Panc1 (cell line): ENCODE measurements at regions not wholly inside any gene's neighbourhood (a gene's known extent, or its start where the extent isn't known, plus 50 kb on each side); places are given as distances from the start of the nearest gene placed in this dataset.

Experiments used
- ATAC-seq: fragments of 200-7000 bp; cut with Tn5 transposase; 2 replicates; pipeline ENCODE4 v1.9.1; 2020; ENCODE audit warnings: mild to moderate bottlenecking, moderate library complexity
- BruUV-seq: library from RNA; stranded (reverse); fragments of 400-500 nt; replicated peaks from 2 replicates; lab custom pipeline; 2021; lab: Mats Ljungman, UMichigan
- CTCF ChIA-PET: fragments of 300-600 bp; sonication (Branson Sonifier 250); formaldehyde crosslinking; loops from one replicate; lab custom pipeline; 2022; ENCODE audit warnings: antibody characterized with exemption; lab: Charles Lee
- POLR2A ChIA-PET: fragments of 300-600 bp; sonication (Branson Sonifier 250); formaldehyde crosslinking; loops from one replicate; lab custom pipeline; 2022; ENCODE audit warnings: antibody characterized with exemption; lab: Charles Lee
- DNase-seq: peaks from one replicate; pipeline ENCODE4 v3.0.0-alpha.2; 2010; ENCODE audit warnings: low read depth, low spot score
- H3K27ac ChIP-seq: 2 replicates; pipeline ENCODE4 v1.5.1; 2011; ENCODE audit warnings: mild to moderate bottlenecking, low read length, inconsistent platforms
- H3K27me3 ChIP-seq: fragments of 200-500 bp; sonication (Bioruptor generic); 2 replicates; pipeline ENCODE4 v1.6.0; 2014; ENCODE audit warnings: low read length, inconsistent platforms; ENCODE audit not compliant: control insufficient read depth, insufficient read depth
- H3K36me3 ChIP-seq: fragments of 200-500 bp; sonication (Bioruptor generic); 2 replicates; pipeline ENCODE4 v1.5.1; 2014; ENCODE audit warnings: inconsistent platforms, mild to moderate bottlenecking, low read length, moderate library complexity; ENCODE audit not compliant: control insufficient read depth, insufficient read depth
- H3K4me1 ChIP-seq: 2 replicates; pipeline ENCODE4 v1.5.1; 2011; ENCODE audit warnings: inconsistent platforms, mild to moderate bottlenecking, low read length, moderate library complexity; ENCODE audit not compliant: control insufficient read depth, insufficient read depth
- H3K4me3 ChIP-seq, 2 experiments: 2 replicates each; pipeline ENCODE4 v1.5.1; 2011 to 2012; ENCODE audit warnings: low read depth in 2 of 2, low read length in 2 of 2, mild to moderate bottlenecking in 2 of 2, inconsistent platforms in 1 of 2, moderate library complexity in 1 of 2
- H3K9me3 ChIP-seq: fragments of 200-500 bp; sonication (Bioruptor generic); 2 replicates; pipeline ENCODE4 v1.5.1; 2014; ENCODE audit warnings: low read depth, mild to moderate bottlenecking, inconsistent platforms, low read length, moderate library complexity; ENCODE audit not compliant: control insufficient read depth, insufficient read depth
- CTCF ChIP-seq: fragments of 450-650 bp; IDR thresholded peaks from 2 replicates; pipeline ENCODE4 v1.5.1; 2017; ENCODE audit warnings: mild to moderate bottlenecking
- POLR2AphosphoS5 ChIP-seq: IDR thresholded peaks from 2 replicates; pipeline ENCODE4 v1.6.1; 2012; ENCODE audit warnings: mild to moderate bottlenecking, low read depth, low read length, moderate library complexity
- SIN3A ChIP-seq: IDR thresholded peaks from 2 replicates; pipeline ENCODE4 v1.6.1; 2012; ENCODE audit warnings: low read depth, mild to moderate bottlenecking, low read length, moderate library complexity, borderline replicate concordance; ENCODE audit not compliant: insufficient read depth
- TCF7L2 ChIP-seq: IDR thresholded peaks from 2 replicates; pipeline ENCODE4 v1.6.1; 2011; ENCODE audit warnings: mild to moderate bottlenecking, low read depth, low read length, inconsistent platforms
- in situ Hi-C: cut with HindIII; loops from 2 replicates; pipeline ENCODE4 v1.10.0; 2016; ENCODE audit warnings: low sequenced_read_pairs, low pct_unique_long_range_greater_than_20kb
- intact Hi-C: fragments of 100-400 bp; cut with micrococcal nuclease; formaldehyde crosslinking; loops from one replicate; pipeline ENCODE4 v1.10.0; 2022; ENCODE audit not compliant: unreplicated experiment
- TF ChIP-seq, protein P1 (sequence below), 2 experiments: IDR thresholded peaks; 2 replicates each; pipeline ENCODE4 v1.6.1; 2011 to 2012; ENCODE audit warnings: low read depth in 2 of 2, control low read depth in 1 of 2, low read length in 1 of 2, mild to moderate bottlenecking in 1 of 2, moderate library complexity in 1 of 2; ENCODE audit not compliant: insufficient read depth in 1 of 2

- no peak overlapping the region for H3K27ac ChIP-seq
- ChIA-PET POLR2A (no interaction called here), CTCF (no interaction called here)
- H3K36me3 ChIP-seq, result no peaks in the 10 kb centered on the region
- H3K4me1 ChIP-seq, result no peaks in the 10 kb centered on the region
- H3K9me3 ChIP-seq, result no peaks in the 10 kb centered on the region
- no peak for TF ChIP-seq POLR2AphosphoS5
- TF ChIP-seq TCF7L2, result no peak
- TF ChIP-seq, protein P1, sequence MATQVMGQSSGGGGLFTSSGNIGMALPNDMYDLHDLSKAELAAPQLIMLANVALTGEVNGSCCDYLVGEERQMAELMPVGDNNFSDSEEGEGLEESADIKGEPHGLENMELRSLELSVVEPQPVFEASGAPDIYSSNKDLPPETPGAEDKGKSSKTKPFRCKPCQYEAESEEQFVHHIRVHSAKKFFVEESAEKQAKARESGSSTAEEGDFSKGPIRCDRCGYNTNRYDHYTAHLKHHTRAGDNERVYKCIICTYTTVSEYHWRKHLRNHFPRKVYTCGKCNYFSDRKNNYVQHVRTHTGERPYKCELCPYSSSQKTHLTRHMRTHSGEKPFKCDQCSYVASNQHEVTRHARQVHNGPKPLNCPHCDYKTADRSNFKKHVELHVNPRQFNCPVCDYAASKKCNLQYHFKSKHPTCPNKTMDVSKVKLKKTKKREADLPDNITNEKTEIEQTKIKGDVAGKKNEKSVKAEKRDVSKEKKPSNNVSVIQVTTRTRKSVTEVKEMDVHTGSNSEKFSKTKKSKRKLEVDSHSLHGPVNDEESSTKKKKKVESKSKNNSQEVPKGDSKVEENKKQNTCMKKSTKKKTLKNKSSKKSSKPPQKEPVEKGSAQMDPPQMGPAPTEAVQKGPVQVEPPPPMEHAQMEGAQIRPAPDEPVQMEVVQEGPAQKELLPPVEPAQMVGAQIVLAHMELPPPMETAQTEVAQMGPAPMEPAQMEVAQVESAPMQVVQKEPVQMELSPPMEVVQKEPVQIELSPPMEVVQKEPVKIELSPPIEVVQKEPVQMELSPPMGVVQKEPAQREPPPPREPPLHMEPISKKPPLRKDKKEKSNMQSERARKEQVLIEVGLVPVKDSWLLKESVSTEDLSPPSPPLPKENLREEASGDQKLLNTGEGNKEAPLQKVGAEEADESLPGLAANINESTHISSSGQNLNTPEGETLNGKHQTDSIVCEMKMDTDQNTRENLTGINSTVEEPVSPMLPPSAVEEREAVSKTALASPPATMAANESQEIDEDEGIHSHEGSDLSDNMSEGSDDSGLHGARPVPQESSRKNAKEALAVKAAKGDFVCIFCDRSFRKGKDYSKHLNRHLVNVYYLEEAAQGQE (IDR thresholded peaks at IDR 0.05; ENCODE audit: insufficient read depth in 1 of 2, low read depth in 2 of 2, low read length in 1 of 2), result no peak
- TF ChIP-seq CTCF, result no peak
- TF ChIP-seq SIN3A, result no peak
- H3K27me3 ChIP-seq, result no peaks in the 10 kb centered on the region
- no TSS peak for BruUV-seq
- in situ Hi-C loops, result no loop called here
- DNase-seq (no peak), ATAC-seq (no peak)
- intact Hi-C loops, result no loop called here
- H3K4me3 ChIP-seq, result no peak overlapping the region
These were observed 124.5 kb upstream of the KCTD7 start for GRCh38 chr7:66504131-66504530.

GRCh38 chr7:66505009-66505408 is 123.7 kb upstream of the KCTD7 start:
- Histone ChIP-seq H3K9me3 (no peaks in the 10 kb centered on the region), H3K27ac (no peak overlapping the region), H3K4me1 (no peaks in the 10 kb centered on the region), H3K4me3 (no peak overlapping the region), H3K27me3 (no peaks in the 10 kb centered on the region), H3K36me3 (no peaks in the 10 kb centered on the region)
- TF ChIP-seq CTCF (no peak), TCF7L2 (no peak), POLR2AphosphoS5 (no peak), SIN3A (no peak)
- TF ChIP-seq, protein P1 (IDR thresholded peaks at IDR 0.05; ENCODE audit: insufficient read depth in 1 of 2, low read depth in 2 of 2, low read length in 1 of 2), result no peak
- no TSS peak for BruUV-seq
- ChIA-PET POLR2A (no interaction called here), CTCF (no interaction called here)
- intact Hi-C loops (no loop called here), in situ Hi-C loops (no loop called here)
- no peak for ATAC-seq
- DNase-seq, result no peak
